ENCODE measurements at regions not wholly inside any gene's neighbourhood (a gene's known extent, or its start where the extent isn't known, plus 50 kb on each side); places are given as distances from the start of the nearest gene placed in this dataset.

DNA sequence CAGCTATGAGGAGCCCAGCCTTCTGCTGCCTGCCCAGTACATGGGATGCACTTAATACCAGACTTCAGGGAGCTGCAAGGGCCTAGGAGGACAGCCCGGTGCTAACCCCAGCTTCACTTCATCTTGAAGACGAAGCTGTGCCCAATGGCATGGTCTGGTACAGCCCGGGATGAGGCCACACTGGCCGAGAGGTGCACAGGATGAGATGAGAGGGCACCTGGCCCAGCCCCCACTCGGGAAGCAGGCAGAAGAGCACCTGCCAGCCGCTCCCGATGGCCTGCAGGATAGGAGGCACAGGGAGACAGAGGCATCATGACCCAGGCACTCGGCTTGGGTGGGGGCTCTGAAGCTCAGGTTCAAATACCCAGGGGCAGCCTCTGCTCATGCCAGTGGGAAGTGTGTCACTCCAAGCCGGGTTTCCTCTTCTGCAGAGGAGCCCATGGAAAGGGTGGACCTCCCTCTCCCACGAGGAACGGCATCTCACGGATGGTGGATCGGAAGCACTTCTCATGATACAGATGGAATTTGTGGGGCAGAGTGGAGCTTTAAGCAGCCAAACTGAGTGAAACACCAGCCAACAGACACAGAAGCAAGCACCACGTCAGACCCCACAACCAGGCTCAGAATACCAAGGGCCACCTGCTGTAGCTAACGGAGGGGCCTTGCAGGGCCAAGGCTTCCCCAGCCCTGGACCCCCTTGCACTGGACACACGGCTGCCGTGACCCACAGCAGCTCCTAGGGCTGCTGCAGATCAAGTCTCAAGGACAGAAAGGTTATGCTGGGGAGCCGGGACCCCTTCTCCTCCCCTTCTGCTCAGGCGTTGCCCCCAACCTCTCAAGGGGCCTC, 875.2 kb downstream of the BRD1 start:
- no peak for DNase-seq (ENCODE audit: low read depth)

DNA sequence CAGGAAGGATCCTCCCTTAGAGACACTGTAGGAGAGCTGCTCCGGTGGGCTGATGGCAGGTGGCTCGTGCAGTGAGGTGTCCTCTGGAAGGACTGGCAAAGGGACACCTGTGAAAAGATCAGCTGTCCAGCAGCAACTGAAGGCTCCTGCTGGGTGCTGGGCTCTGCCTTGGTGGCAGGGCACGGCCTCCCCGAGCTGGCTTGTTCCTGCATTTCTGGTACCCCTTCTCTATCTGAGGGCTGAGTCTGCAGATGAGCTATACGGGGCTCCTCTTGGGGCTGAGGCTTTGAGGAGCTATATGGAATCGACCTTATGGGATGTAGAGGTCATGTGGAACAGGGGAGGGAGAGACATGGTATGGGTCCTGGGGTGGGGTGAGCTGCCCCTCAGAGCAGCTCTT, 875.8 kb downstream of the BRD1 start:
- no peak for DNase-seq (ENCODE audit: low read depth)

DNA sequence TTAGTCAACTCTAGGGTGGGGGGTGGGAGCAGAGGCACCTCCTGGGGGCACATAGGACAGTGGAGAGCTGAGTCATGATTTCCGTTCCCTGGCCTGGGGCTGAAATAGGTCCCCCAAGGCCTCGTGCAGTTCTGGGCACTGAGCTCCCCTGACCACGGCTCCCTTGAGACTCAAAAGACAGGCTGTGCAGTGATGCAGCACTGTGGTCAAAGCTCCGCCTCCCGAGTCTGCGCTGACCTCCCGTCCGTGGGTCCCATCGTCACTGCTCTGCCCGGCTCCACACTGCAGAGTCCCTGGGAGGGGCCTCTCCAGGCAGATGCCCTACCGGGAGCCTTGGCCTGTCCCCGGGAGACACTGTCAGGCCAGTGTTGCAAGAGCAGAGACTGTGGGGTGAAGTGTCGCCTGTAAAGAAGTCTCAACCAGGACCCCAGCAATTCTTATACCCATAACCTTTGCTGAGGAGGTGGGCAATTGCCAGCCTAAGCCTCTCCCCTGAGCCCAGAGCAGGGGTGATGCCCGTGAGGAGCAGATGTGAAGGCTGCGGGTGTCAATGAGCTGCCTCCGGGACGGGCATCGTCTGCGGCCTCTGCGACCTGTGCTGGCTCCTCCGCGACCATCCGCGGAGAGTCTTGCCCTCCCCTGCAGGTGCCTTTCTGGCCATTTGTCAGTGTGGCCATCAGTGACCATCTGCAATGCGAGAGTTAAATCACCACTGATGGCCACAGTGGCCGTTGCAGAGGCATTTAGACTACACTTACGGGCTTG, 877.3 kb downstream of the BRD1 start:
- DNase-seq (ENCODE audit: low read depth): no peak

DNA sequence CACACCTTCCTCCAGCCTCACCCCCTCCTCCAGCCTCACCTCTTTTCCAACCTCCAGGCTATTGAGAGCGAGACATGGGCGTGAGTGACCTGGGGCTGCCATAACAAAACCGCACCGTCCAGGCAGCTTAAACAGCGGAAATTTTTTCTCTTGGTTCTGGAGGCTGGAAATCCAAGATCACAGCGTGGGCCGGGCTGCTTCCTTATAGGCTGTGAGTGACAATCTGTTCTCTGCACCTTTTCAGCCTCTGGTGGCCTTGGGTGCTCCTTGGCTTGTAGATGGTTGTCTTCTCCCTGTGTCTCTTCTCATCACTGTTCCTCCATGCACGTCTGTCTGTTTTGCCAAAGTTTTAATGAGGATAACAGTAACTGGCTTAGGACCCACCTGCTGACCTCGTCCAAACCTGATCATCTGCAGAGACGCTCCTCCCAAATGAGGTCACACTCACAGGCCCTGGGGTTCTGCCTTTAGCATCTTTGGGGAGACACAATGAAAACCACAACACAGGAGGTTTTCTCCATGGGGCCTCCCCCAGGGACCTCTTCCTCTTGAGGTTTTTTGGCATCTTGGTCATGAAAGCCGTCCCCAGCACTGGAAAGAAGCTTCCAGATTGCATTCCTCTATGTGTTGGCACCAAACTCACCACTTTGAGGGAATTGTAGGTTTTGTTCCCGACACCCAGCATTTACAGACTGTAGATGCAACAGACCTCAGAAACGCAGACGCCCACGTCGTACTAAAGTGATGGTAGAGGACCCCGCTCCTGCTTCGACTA, 878.1 kb downstream of the BRD1 start:
- DNase-seq (ENCODE audit: low read depth): no peak

DNA sequence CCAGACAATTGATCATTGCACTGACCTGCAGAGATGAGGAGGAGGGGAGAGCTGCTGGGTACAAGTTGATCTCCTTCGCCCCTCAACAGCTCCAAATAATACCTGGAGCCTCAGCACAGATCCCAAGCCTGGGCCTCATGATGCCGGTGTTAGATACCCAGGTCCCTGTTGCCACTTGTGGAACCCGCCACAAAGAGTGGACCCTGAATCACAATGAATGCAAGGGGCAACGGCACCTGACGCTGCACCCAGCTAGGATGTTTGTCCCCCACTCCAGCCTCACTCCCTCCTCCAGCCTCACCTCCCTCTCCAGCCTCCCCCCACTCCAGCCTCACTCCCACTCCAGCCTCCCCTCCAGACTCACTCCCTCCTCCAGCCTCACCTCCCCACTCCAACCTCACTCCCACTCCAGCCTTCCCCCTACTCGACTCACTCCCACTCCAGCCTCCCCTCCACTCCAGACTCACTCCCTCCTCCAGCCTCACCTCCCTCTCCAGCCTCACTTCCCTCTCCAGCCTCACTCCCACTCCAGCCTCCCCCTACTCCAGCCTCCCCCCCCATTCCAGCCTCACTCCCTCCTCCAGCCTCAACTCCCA, 879.0 kb downstream of the BRD1 start:
- DNase-seq (ENCODE audit: low read depth): no peak

DNA sequence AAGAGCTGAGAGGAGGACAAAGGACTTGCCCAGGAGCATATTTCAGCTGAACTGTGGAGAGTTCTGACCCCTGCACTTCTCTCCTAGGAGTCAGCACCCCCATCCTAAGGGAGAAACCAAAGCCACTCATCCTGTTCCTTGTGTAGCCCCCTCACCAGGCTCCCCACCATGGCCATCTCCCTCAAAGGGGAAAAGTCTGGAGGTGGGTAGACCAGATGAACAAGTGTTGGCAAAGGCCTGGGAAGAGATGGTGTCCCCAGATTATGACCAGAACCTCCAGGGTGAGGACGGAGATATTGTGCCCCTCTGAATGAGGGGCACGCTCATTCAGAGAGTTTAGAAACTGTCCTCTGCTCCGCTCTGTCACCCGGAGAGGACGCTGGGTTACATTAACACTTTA, 880.0 kb downstream of the BRD1 start:
- DNase-seq (ENCODE audit: low read depth): no peak

DNA sequence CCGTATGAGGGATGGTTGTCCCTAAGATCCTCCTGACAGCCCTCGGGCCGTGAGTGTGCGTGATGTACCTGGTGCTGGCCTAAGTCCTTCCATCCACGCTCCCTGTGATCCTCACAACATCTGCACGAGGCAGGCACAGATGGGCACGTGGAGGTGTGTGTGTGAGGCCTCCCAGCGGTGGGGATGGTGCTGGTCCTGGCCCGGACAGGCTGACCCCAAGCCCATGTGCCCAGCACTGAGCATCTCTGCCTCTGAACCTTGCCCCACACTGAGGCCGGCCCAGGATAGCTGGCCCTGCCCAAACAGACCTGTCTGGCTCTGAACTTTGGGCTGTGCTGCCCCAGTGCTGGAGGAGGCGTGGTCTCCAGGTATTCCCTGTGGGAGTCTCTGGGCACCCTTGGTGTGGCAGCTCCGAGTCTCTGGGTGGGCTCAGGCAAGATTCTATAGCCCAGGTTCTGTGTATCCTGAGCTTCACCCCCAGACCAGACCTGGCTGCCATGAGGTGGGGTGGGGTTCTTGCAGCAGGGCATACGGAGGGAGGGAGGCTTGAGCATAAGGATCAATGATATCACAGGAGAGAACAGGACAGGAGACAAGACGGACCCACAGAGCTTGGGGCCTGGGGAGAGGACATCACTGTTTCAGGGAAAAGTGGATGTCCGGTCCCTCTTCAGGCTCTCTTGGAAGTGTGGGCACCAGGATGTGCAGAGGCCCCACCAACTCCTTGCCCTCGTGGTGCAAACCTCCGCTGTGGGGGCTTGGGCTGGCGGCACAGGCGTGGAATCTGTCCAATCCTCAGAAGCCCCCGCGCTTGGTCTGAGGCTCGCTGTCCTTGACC, 881.8 kb downstream of the BRD1 start:
- no peak for DNase-seq (ENCODE audit: low read depth)

DNA sequence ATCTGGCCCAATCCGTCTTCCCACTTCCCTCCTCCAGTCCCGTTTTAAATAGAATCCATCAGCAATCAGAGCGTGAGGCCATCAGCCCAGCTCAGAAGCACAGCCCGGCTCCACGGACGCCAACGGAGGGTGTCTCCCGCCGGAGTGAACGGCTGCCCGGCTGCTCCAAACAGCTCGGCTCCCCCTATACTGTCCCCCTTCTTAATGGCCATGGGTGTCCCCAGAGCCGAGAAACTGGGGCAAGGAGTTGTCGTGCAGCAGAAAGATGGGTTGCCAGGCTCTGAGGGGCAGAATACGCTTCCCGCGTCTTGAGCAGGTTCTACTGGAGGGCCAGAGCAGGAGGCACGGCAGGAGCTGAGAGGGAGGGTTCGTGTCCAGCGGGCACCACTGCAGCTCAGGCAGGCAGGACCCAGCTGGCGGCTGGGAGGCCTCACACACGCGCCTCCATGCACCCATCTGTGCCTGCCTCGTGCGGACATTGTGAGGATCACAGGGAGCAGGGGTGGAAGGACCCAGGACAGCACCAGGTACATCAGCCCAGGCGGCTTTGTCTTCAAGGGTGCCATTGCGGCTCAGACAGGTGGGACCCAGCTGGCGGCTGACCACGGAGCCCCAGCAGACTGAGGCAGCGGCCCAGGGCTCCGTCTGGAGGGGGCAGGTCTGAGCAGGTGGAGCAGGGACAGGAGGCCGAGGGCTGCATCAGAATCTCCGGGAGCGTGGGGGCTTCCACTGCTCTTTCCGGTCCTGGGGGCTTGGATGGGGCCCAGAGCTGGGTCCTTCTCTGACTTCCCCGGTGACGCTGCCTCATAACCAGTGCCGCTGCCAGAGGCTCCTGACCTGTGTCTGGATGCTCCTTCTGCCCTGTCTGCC, 882.7 kb downstream of the BRD1 start:
- DNase-seq (ENCODE audit: low read depth): no peak

DNA sequence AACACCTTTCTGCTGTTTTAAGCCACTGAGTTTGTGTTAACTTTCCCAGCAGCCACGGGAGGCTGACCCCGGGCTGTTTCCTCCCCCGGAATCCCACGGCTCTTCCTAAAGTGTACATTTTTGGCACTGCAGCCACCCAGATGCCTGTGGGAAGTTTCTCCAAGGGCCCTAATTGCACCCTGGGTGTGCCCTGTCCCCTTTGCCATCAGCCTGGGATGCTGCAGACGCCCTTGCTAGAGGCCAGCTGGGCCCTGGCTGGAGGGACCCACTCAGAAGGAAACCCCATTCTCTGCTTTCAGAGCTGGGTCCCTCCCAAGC, 883.3 kb downstream of the BRD1 start:
- no peak for DNase-seq (ENCODE audit: low read depth)

DNA sequence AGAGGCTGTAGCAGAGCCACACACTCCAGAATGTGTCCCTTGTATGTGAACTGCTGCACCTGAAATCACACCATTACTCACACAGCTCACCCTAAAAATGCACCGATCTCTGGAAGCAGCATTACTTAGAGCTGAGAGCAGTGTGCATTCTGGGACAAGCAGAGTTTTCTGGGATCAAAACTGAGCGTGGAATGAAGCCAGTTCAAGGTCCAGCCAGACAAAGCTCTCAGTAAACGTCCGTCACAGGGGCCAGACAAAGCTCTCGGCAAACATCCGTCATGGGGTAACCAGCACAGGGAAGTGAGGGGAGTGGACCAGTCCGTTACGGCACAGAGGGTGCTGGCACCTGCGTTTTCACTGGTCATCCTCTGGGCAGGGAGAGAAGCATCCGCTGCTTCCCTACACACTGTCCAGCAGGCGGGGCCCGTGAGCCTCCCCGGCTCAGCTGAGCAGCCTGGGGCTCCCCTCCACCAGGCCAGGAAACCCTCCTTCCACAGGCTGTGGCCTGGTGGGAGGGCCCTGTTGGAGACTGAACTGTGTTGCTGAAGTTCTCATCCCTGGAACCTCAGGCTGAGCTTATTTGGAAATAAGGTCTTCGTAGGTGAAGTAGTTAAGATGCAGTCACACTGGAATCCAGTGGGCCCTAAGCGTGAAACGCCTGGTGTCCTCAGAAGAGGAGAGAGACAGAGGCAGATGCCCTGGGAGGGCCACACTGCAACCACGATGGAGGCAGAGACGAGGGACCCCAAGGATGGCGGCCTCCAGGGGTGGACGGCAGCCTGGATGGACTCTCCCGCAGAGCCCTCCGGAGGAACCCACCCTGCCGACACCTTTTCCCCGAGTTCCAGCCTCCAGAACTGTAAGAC, 883.9 kb downstream of the BRD1 start:
- no peak for DNase-seq (ENCODE audit: low read depth)

DNA sequence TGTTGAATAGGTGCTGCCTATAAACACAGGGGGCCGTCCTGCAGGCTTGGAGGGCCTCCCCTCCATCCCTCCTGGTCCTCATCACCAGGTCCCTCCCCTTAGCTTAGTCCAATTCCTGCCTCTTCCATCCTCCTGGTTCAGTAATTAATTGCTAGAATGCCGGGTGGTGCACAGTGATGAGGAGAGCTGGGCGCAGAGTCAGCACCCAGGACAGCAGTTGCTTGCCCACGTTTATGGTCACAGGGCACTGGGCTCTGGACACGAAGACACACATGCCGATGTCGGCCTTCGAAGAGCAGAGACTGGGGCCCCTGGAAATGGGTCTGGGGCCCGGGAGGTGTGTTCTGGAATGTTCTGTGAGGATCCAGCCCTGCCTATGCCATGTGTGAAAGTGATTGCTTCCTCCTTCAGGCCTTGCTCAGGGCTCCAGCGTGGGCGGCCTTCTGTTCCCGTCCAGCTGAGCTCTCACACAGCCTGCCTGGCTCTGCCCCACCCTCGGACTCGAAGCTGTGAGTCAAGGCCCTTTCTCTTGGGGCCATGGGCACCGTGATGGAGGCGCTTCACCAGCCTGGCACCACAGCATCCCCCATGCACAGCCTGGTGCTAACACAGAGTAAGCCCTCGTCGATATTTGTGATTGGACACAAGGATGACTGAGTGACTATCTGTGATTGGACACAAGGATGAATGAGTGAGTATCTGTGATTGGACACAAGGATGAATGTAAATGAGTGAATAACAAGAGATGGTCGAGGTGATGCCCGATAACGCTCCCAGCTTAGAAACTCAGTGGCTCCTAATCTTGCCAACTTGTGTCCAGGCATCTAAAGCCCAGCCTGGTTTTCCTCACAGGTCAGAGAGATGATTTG, 884.7 kb downstream of the BRD1 start:
- no peak for DNase-seq (ENCODE audit: low read depth)

DNA sequence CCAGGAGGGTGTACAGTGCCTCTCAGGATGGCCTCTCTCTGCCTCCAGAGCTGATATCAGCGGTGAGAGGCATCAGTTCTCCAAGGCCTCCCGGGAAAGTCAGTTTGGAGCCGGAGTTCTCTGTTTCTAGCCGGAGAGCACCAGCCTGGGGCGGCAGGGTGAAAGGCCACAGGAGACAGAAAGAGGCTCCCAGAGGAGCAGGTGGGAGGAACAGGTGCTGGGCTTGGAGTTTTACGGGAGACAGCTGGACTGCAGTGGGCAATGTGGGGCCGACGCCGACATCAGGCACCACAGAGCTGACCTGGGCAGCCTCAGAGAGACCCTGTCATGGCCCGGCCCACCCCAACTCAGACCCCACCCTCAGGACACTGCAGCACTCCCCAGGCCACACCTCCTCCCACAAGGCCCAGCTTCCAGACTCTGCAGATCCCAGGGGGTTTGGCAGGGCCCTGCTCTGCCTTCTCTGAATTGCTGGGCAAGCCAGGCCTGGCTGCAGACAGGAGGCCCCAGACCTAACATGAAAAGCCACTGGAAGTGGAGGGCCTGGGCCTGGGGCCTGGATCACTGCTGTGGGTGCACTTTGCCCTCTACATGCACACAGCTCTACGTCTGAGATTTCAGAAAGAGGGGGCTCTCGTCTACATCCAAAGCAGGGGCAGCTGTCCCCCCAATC, 885.6 kb downstream of the BRD1 start:
- DNase-seq (ENCODE audit: low read depth): no peak

DNA sequence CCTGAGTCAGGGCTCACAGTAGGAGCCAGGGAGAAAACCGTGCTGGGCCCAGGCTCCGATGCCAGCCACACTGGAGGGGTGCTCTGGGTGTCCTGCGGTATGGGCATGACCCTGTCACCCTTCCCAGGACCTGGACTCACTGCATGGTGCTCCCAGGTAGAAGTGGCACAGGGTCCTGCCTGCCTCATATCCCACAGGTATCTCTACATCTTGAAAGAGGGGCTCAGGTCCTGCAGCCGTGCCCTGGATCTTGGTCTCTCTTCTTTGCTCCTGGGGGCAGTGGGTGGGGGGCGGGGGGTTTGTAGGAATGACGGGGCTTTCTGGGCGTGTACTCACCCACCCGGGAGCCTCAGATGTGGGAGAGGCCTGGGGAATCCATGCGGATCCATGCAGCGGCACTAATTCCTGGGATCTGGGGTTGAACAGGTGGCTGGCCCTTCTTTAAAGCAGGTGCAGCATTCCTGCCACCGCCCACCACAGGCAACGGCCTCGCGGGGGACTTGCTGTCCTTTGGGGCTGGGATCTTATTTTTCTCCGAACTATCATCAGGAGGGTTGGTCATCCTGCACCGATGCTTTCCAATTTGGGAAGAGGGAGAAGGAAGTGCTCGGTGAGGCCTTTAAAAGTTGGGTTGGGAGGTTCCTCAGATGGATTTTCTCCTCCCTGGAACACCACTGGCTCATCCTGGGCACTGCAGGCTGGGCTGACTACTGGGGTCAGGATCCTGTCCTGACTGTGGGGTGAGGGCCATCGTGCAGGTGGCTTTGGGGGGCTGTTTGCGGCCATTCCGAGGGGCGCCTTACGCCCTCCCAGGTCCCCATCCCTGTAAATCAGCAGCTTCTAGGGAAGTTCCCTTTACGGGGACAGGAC, 886.4 kb downstream of the BRD1 start:
- no peak for DNase-seq (ENCODE audit: low read depth)

DNA sequence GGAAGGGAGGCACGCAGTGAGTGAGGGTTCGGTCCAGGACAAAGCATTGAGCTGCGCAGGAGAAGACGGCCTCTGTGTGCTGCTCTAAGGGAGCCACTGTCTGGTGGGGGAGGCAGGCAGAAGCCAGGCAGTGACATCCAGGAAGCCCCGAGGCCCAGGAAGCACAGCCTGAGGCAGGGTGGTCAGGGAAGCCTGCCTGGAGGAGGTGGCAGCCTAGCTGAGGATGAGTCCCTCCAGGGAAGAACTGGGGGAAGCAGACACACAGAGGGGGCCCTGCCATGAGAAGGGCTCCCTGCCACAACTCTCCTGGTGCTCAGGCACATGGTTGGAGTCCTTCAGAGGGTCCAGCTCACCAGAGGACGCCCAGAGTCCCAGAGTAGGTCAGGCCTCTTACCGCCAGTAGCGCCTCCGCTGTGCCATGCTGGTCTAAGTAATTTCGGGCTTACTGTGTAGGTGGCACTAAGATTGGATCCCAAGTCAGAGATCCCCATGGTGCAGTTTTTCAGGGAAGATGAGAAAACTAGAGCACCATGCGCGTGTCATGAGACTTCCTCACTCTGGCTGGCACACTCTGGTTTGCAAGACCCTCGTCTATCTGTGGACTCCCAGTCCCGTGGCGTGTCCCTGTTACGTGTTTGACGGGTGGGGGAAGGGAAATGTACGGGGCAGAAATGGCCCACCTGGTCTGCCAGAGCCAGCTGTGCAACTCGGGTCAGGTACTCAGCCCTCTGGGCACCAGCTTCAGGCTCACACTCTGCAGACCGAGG, 887.2 kb downstream of the BRD1 start:
- no peak for DNase-seq (ENCODE audit: low read depth)

DNA sequence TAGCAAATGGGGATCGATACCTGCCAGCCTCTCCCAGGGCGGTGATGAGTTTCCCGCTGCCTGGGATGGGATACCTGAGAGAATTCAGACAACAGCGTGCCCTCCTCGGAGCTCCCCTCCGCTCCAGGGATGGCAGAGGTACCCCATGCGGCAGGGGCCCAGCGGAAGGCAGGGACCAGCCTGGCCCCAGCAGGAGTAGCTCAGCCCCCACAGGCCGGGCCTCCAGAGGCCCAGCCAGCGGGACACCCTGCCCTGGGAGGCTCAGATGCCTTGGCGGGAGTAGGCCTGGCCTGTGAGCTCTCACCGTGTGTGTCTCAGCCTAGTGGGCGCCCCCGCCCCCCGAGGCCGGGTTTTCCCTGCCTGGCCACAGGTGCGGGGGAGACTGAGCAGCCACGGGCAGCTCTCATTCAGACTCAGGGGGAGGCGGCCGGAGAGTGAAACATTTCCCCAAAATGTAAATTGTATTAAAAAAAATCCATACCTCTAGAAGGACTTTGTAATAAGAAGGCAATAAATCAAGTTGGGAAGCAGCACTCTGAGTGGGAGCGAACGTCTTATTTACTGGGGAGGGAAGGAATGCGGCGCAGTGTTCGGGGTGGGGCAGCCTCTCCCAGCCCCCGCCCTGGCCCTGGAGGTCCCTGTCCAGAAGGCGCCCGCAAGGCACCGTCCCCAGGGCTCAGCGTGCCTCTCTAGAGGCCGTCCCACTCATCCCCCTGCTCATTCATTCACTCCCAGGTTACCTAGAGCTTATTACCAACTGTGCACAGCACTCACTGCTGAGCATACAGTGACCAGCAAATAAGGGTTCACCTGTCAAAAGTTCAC, 888.0 kb downstream of the BRD1 start:
- no peak for DNase-seq (ENCODE audit: low read depth)

Measured in stimulated activated CD8-positive, alpha-beta memory T cell treated with anti-CD3 and anti-CD28 coated beads, Interleukin-12 subunit alpha, Interleukin-12 subunit beta, amount 100 ng/mL, for 4 hours (primary cell).